HG03469 (cell line): ENCODE measurements at regions not wholly inside any gene's neighbourhood (a gene's known extent, or its start where the extent isn't known, plus 50 kb on each side); places are given as distances from the start of the nearest gene placed in this dataset.
"Not testable (repeated sequence)": the region's sequence is repeated elsewhere in the genome, so short reads cannot be mapped to it uniquely, and the experiment has no call there.

ENCODE experiments used
- ATAC-seq: cut with Tn5 transposase; IDR thresholded peaks from one replicate; pipeline ENCODE4 v1.9.1; 2021; ENCODE audit warnings: mild to moderate bottlenecking, moderate library complexity, moderate number of reproducible peaks; ENCODE audit not compliant: unreplicated experiment

GRCh38 chr2:144638250-144638649 is 118.3 kb upstream of the ZEB2 start:
- ATAC-seq: not testable (repeated sequence)

DNA sequence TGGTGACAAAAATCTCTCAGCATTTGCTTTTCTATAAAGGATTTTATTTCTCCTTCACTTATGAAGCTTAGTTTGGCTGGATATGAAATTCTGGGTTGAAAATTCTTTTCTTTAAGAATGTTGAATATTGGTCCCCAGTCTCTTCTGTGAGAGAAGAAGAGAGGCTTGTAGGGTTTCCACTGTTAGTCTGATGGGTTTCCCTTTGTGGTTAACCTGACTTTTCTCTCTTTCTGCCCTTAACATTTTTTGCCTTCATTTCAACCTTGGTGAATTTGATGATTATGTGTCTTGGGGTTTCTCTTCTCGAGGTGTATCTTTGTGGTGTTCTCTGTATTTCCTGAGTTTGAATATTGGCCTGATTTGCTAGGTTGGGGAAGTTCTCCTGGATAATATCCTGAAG is 116.9 kb upstream of the ZEB2 start:
- not testable (repeated sequence) for ATAC-seq

DNA sequence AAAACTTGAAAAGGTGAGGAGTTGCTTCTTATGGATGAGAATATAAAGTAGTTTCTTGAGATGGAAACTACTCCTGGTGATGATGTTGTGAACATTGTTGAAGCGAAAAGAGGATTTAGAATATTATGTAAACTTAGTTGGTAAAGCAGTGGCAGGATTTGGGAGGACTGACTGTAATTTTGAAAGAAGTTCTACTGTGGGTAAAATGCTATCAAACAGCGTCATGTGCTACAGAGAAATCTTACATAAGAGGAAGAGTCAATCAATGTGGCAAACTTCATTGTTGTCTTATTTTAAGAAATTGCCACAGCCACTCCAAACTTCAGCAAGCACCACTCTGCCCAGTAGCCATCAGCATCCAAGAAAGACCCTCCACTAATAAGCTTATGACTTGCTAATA is 112.9 kb upstream of the ZEB2 start:
- ATAC-seq: no peak

DNA sequence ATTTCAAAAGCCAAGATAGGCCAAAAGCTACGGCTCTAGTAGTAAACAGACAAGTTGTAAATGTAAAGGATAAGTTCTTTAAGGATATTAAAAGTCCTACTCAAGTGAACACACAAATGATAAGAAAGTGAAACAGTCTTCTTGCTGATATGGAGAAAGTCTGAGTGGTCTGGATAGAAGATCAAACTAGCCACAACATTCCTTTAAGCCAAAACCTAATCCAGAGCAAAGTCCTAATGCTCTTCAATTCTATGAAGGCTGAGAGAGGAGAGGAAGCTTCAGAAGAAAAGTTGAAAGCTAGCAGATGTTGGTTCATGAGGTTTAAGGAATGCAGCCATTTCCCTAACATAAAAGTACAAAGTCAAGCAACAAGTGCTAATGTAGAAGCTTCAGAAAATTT is 111.7 kb upstream of the ZEB2 start:
- ATAC-seq: no peak

DNA sequence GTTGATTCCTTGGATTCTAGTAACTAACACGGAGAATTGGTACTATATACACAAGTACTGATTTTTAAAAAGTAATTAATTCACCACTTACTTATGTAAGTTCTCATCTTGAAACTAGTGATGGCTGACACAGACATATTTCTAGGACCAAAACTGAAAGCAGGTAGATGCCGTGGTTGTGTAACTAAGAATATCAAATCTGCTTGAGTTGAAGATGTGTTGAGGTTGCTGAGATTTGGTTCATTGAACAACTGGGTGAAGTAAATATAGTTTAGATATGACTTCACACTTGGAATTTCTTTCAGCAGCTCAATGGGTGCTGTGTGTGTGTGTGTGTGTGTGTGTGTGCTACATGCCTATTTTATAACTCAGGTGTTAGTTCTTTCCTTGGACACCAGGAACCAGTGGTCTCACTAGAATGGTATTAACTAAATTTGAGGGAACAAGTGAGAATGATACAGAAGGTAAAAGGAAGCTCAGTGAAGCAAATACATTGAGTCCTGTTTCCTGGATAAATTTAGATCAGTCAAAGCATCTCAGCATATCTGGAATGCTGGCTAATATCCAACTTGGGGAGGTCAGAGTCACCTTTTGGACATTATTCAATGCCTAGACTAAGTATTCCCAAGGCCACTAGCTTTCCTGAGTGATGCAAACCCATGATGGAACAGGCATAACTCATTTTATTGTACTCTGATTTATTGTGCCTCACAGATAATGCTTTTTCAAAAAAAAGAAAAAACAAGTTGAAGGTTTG is 110.7 kb upstream of the ZEB2 start:
- peak; percentile 98 for ATAC-seq

DNA sequence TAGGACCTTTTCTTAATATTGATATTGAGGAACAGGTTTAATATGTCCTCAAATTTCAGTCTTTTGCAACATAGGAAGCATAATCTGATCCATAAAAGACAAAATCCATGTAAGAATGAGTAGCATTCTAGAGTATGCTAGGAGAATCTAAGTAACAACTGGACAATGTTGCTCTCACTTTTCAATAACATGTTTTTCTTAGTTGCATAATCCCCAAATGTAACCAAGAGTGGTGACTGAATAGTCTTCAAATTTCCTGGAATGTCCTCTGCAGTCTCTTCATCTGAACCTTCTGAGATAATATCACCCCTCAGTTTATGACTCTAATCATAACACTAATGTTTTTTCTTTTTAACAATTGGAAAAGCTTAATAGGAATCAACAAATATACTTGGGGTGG is 110.0 kb upstream of the ZEB2 start:
- no peak for ATAC-seq

DNA sequence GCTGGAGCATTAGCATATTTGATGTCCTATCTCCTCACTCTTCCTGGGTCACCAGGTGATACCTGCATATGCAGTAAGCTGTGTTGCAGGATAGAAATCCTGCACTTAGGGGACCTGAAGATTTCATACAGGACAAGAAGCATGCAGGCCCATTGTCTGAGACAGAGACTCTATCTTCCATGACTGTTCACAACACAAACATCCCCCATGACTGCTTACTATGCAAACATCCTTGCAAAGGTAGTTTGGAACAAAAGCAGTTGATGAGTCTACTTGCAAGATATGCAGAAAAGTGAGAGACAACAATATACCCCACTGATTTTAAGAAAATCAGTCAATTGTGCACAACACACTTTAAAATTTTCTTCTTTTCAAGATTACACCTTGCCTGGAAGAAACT is 108.6 kb upstream of the ZEB2 start:
- no peak for ATAC-seq

DNA sequence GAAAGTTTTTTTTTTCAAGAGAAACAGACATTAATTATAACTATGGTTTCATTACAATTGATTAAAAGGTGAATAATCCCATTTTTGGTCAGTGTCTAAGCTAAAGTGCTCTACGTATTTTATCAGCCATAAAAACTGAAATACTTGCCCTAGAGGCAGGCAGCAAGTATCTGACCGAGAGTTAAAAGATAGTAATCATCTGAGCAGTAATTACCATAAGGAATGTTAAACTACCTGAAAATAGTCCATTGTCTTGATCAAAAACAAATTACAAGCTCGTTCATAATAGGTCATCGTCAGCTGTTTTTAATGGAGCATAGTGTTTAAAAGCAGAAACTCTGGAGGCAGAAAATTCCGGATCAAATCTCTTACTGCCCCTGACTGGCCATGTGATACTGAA is 105.7 kb upstream of the ZEB2 start:
- ATAC-seq: no peak

DNA sequence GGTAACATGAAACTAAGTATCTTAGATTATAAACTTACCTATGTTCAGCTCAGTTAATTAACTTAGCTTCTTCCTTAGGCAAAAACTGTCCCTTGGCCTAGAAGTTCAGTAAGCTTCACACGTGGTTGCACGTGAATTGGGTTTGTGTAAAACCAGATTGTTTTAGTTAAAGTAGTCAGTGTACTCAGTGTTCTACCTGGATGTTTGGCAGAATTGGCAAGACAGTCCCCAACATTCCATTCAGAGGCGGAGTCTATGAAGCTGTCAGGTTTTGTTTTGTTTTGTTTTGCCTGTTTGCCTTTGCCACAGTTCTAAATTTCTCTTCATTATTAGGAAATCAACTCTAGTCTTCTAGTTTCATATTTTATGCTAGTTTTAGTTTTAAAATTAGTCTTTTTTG is 105.3 kb upstream of the ZEB2 start:
- no peak for ATAC-seq

GRCh38 chr2:144624451-144624850 is 104.5 kb upstream of the ZEB2 start:
- ATAC-seq: no peak

DNA sequence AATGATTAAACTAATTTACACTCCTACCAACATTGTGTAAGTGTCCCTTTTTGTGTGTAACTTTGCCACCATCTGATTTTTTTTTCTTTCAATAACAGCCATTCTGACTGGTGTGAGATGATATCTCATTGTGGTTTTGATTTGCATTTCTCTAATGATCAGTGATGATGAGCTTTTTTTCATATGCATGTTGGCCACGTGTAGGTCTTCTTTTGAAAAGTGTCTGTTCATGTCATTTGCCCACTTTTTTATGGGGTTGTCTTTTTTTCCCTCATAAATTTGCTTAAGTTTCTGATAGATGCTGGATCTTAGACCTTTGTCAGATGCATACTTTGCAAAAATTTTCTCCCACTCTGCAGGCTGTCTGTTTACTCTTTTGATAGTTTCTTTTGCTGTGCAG is 102.5 kb upstream of the ZEB2 start:
- not testable (repeated sequence) for ATAC-seq

DNA sequence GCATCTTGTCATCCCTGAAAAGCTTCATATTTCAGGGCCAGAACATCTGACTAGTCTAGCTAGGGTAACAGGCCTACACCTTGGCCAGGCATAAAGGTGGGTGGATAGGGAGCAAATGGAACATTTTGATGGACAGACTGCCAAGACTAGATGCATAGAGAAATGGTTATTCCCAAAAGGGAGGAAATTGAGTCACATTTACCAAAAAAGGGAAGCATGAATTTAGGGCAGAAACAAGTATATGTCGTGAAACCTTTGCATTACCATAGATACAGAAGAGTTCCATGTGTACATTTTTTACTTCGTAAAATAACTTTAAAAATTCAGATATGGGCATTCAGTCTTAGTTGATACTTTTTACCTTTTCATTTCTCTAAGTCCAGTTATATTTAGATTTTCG is 101.3 kb upstream of the ZEB2 start:
- no peak for ATAC-seq

GRCh38 chr2:144619760-144620159 is 99.8 kb upstream of the ZEB2 start:
- ATAC-seq: no peak

DNA sequence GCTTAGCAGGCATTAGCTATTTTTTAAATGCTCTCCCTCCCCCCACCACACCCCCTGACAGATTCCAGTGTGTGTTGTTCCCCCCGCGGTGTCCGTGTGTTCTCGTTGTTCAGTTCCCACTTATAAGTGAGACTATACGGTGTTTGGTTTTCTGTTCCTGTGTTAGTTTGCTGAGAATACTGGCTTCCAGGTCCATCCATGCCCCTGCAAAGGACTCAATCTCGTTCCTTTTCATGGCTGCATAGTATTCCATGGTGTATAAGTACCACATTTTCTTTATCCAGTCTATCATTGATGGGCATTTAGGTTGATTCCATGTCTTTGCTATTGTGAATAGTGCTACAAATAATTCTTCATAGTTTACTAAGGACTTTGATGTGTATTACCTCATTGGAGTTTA is 97.3 kb upstream of the ZEB2 start:
- ATAC-seq: not testable (repeated sequence)

DNA sequence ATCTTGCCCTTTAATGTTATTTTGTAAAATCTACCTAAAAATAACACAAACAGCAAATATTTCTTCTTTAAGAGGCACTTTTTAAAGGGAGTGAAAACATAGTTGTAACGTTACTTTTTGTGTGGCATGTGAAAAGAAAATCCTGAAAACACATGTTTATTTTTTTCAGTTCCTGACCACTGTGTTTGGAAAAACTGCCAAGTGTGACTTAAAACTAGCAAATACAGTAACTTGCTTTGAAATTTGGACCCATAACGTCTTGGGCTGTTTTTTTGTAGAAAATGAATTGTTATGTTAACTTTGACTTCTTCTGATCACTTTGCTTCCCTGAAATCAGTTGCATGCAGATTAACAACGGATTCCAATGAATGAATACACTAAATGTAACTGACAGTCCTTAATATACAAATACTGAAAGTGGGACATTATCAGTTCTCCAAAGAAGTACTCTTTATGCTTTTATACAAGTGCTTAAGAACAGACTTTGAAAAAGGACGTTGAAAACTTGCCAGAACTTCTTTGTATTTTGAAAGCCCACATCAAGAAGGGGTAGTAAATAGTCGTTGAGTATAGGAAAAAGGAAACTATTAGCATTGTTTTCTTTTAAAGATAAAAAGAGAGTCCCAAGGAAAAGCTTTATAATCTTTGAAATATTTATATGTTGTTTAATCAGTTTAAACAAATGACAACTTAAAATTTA is 96.1 kb upstream of the ZEB2 start:
- no peak for ATAC-seq

DNA sequence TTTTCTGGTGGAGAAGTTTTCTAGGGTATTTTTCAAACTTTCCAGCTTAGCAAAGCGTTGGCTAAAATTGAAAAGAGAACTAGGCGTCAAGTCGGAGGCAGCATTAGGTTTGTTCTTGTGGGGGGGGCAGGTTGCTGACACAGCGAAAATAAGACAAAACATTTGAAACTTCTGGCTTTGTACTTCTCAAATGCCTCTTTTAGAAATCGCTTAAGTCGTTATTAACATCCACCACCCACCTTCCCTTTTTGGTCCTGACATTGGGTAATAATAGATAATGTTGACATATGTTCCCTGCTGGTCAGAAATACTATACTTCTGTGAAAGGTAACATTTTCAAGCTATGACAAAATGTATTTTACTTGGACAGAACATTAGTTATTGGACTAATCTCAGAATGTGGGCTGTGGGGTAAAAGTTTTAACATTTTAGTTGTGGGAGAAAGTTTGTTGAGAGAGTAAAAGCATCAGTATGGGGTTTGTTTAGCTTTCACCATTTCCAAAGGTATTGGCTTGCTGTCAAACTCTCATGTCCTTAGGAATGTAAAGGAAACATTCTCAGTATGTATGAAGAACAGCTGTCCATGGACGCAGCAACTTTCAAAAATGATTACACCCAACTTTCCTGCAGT is 88.1 kb upstream of the ZEB2 start:
- ATAC-seq: no peak

GRCh38 chr2:144607099-144607498 is 87.2 kb upstream of the ZEB2 start:
- no peak for ATAC-seq

GRCh38 chr2:144606466-144607095 is 86.7 kb upstream of the ZEB2 start:
- ATAC-seq: no peak

GRCh38 chr2:144605231-144605840 is 85.4 kb upstream of the ZEB2 start:
- no peak for ATAC-seq

DNA sequence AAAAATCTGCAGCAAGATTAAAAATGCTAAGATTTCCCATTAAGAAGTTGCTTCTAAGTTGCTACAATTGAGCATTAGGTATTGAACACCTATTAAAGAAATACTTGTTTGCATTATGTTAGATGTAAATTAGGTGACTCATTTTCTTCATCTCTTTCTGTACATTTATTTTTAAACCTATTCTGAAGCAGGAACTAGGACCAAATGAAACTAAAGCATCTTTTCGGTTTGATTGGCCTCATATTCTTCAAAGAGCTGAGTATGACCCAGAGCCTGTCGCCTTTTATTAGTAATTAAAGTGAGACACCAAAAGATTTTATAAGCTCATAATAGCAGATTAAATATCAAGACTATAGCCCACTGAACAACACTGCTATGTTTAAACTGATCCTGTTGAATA is 83.4 kb upstream of the ZEB2 start:
- ATAC-seq: no peak

DNA sequence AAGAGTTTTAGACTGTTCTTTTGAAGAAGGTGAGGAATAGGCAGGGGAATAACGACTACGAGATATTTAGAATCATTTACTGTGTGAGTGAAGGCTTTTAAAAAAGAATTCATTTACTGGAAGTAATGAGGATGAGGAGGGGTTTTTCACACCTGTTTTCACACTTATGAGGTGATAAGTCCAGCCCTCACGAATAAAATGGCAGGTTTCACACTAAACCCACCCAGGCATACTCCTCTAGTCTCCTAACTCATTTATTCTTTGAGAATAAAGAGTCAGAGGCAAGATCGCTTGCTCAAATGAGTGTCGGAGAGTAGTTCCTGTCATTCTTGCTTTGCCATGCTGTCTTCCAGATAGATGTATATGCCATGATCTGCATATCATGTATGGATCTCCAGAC is 79.0 kb upstream of the ZEB2 start:
- ATAC-seq: no peak
